Fibroblast of lung (primary cell): ENCODE measurements at regions not wholly inside any gene's neighbourhood (a gene's known extent, or its start where the extent isn't known, plus 50 kb on each side); places are given as distances from the start of the nearest gene placed in this dataset.

Source experiments
- EZH2 ChIP-seq: IDR thresholded peaks from 2 replicates; pipeline ENCODE4 v1.5.1; 2012; ENCODE audit warnings: low read length, control low read depth, mild to moderate bottlenecking; ENCODE audit errors: missing control alignments
- TF ChIP-seq, protein P1 (sequence below), 2 donors: IDR thresholded peaks in 1 of 2; conservative IDR thresholded peaks in 1 of 2; 1 replicate in 1 of 2; 2 replicates in 1 of 2; pipeline ENCODE4 v1.5.1; 2011 to 2012; ENCODE audit warnings: low read length in 2 of 2, control low read depth in 1 of 2, inconsistent platforms in 1 of 2, low read depth in 1 of 2, mild to moderate bottlenecking in 1 of 2

DNA sequence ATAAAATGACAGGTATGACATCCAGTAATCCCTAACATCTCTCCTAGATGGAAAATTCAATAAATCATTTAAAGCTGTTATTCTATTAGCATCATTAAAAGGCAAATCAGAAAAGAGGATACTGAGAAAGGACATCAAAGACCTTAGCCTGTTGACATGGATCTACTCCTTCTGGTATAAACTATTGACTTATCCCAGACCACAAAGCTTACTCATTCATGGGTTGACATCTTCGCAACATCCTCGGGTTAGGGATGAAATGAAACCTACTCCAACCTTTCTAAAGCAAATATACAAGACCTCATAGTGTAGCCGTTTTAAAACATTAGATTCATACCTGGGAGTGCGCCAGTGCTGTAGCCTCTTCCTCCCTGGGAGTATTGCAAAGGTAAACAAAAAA, 191.5 kb upstream of the BTG1 start:
- TF ChIP-seq, protein P1, sequence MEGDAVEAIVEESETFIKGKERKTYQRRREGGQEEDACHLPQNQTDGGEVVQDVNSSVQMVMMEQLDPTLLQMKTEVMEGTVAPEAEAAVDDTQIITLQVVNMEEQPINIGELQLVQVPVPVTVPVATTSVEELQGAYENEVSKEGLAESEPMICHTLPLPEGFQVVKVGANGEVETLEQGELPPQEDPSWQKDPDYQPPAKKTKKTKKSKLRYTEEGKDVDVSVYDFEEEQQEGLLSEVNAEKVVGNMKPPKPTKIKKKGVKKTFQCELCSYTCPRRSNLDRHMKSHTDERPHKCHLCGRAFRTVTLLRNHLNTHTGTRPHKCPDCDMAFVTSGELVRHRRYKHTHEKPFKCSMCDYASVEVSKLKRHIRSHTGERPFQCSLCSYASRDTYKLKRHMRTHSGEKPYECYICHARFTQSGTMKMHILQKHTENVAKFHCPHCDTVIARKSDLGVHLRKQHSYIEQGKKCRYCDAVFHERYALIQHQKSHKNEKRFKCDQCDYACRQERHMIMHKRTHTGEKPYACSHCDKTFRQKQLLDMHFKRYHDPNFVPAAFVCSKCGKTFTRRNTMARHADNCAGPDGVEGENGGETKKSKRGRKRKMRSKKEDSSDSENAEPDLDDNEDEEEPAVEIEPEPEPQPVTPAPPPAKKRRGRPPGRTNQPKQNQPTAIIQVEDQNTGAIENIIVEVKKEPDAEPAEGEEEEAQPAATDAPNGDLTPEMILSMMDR (conservative IDR thresholded peaks at IDR 0.05 in 1 of 2, IDR thresholded peaks at IDR 0.05 in 1 of 2; ENCODE audit: low read depth in 1 of 2, low read length in 2 of 2): no peak
- no peak for TF ChIP-seq EZH2
